Lung (tissue), 11 donors: ENCODE measurements at regions not wholly inside any gene's neighbourhood (a gene's known extent, or its start where the extent isn't known, plus 50 kb on each side); places are given as distances from the start of the nearest gene placed in this dataset.

Source experiments
- ATAC-seq: fragments of 200-7000 bp; cut with Tn5 transposase; one replicate; pipeline ENCODE4 v1.9.1; 2020; ENCODE audit warnings: moderate number of reproducible peaks; ENCODE audit not compliant: insufficient read depth, low FRiP score
- DNase-seq, 3 donors: peaks; one replicate each; pipeline ENCODE4 v3.0.0-alpha.2; 2013 to 2017
- H3K27ac ChIP-seq, 2 donors: one replicate each; pipeline ENCODE4 v1.5.1; 2013; ENCODE audit warnings: mild to moderate bottlenecking in 2 of 2, moderate library complexity in 2 of 2, control low read depth in 1 of 2, inconsistent platforms in 1 of 2, low read depth in 1 of 2, low read length in 1 of 2
- H3K27me3 ChIP-seq, 3 donors: one replicate each; pipeline ENCODE4 v1.5.1; 2013; ENCODE audit warnings: low read length in 2 of 3; ENCODE audit not compliant: control insufficient read depth in 3 of 3, insufficient read depth in 3 of 3
- H3K36me3 ChIP-seq, 4 donors: one replicate each; pipeline ENCODE4 v1.5.1; 2013; ENCODE audit warnings: low read length in 4 of 4, mild to moderate bottlenecking in 1 of 4, moderate library complexity in 1 of 4; ENCODE audit not compliant: control insufficient read depth in 4 of 4, insufficient read depth in 4 of 4
- H3K4me1 ChIP-seq, 5 donors: one replicate each; pipeline ENCODE4 v1.5.1; 2013; ENCODE audit warnings: low read length in 5 of 5, mild to moderate bottlenecking in 2 of 5, moderate library complexity in 1 of 5; ENCODE audit not compliant: control insufficient read depth in 5 of 5, insufficient read depth in 5 of 5
- H3K4me3 ChIP-seq: one replicate; pipeline ENCODE4 v1.5.1; 2013; ENCODE audit warnings: mild to moderate bottlenecking, control low read depth, moderate library complexity
- H3K9ac ChIP-seq, 2 donors: one replicate each; pipeline ENCODE4 v1.5.1; 2013; ENCODE audit warnings: low read length in 2 of 2, control low read depth in 1 of 2; ENCODE audit not compliant: insufficient read depth in 1 of 2
- H3K9me3 ChIP-seq, 4 donors: one replicate each; pipeline ENCODE4 v1.5.1; 2013; ENCODE audit warnings: low read length in 3 of 4, mild to moderate bottlenecking in 1 of 4, moderate library complexity in 1 of 4; ENCODE audit not compliant: control insufficient read depth in 4 of 4, insufficient read depth in 3 of 4
- WGBS, 2 donors: extraction: QIAGEN DNeasy Blood & Tissue Kit; methylation state at CpG; one replicate each; pipeline ENCODE4 v1.1.7; 2013; 5-methylcytosine and 5-hydroxymethylcytosine counted together
- TF ChIP-seq, protein P1 (sequence below): IDR thresholded peaks from 2 replicates; pipeline ENCODE4 v1.5.1; 2012; ENCODE audit warnings: mild to moderate bottlenecking; ENCODE audit errors: control extremely low read depth, extremely low read depth
- donor health status: control.
- donor health status: control.
- donor health status: Bipolar disorder and iron deficiency.
- donor health status: healthy.
- donor health status: DM: yes; HTN: yes; CAD: no.

GRCh38 chr2:38233231-38233983 is 143.7 kb downstream of the ATL2 start:
- WGBS, 2 donors: 88 to 96% methylated on average over 9 of the region's 9 CpGs
- DNase-seq (no peak), ATAC-seq (no peak)
- TF ChIP-seq, protein P1, sequence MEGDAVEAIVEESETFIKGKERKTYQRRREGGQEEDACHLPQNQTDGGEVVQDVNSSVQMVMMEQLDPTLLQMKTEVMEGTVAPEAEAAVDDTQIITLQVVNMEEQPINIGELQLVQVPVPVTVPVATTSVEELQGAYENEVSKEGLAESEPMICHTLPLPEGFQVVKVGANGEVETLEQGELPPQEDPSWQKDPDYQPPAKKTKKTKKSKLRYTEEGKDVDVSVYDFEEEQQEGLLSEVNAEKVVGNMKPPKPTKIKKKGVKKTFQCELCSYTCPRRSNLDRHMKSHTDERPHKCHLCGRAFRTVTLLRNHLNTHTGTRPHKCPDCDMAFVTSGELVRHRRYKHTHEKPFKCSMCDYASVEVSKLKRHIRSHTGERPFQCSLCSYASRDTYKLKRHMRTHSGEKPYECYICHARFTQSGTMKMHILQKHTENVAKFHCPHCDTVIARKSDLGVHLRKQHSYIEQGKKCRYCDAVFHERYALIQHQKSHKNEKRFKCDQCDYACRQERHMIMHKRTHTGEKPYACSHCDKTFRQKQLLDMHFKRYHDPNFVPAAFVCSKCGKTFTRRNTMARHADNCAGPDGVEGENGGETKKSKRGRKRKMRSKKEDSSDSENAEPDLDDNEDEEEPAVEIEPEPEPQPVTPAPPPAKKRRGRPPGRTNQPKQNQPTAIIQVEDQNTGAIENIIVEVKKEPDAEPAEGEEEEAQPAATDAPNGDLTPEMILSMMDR: no peak
- Histone ChIP-seq H3K27me3 (no peaks in the 10 kb centered on the region), H3K4me3 (no peak overlapping the region), H3K9ac (no peak overlapping the region), H3K27ac (no peak overlapping the region), H3K36me3 (no peaks in the 10 kb centered on the region), H3K9me3 (no peaks in the 10 kb centered on the region), H3K4me1 (no peaks in the 10 kb centered on the region)

- 92 to 93% methylated on average over 1 of the region's 1 CpG for whole genome bisulfite sequencing, 2 donors
- TF ChIP-seq, protein P1: no peak
- Histone ChIP-seq H3K27ac (no peak overlapping the region), H3K36me3 (no peaks in the 10 kb centered on the region), H3K9me3 (no peaks in the 10 kb centered on the region), H3K9ac (no peak overlapping the region), H3K4me3 (no peak overlapping the region), H3K4me1 (no peaks in the 10 kb centered on the region), H3K27me3 (peaks cover 0 to under 1% (median 0%) of the 10 kb centered on the region in 3 donors)
- ATAC-seq: no peak
- DNase-seq: no peak
Observed at GRCh38 chr2:38232454-38232853, 144.6 kb downstream of the ATL2 start.

DNA sequence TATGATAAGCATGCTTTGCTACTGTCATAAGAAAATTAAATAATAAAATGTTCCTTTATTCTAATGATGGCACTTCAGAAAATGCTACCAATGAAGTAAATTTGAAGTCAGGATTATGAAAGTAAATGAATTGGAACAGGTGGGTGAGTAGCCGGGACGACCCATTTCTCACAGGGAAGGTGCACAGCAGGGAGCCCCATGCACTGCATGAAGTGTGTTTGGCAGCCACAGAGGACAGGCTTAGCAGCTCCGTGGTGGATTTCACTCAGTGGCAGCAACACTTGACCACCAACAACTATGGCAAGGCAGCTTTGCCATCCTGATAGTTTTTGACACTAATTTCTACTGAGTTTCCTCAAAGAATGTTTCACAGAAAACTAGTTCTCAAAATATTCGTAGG is 146.3 kb downstream of the ATL2 start:
- ATAC-seq (no peak), DNase-seq (no peak)
- no peak overlapping the region for H3K27ac ChIP-seq
- 65 to 69% methylated on average over 4 of the region's 4 CpGs for WGBS, 2 donors
- H3K4me3 ChIP-seq: no peak overlapping the region
- no peaks in the 10 kb centered on the region for H3K4me1 ChIP-seq
- H3K9me3 ChIP-seq: no peaks in the 10 kb centered on the region
- no peak overlapping the region for H3K9ac ChIP-seq
- H3K27me3 ChIP-seq: peaks cover 0 to 3% (median 3%) of the 10 kb centered on the region in 3 donors
- no peaks in the 10 kb centered on the region for H3K36me3 ChIP-seq
- TF ChIP-seq, protein P1: no peak

GRCh38 chr2:38228753-38229152 is 148.3 kb downstream of the ATL2 start:
- H3K4me1 ChIP-seq: no peaks in the 10 kb centered on the region
- no peak overlapping the region for H3K9ac ChIP-seq
- H3K27ac ChIP-seq: no peak overlapping the region
- peaks cover 0 to 3% (median 3%) of the 10 kb centered on the region in 3 donors for H3K27me3 ChIP-seq
- TF ChIP-seq, protein P1: no peak
- H3K4me3 ChIP-seq: no peak overlapping the region
- ATAC-seq (no peak), DNase-seq (no peak)
- no peaks in the 10 kb centered on the region for H3K9me3 ChIP-seq
- no peaks in the 10 kb centered on the region for H3K36me3 ChIP-seq
